ENCODE measurements at regions not wholly inside any gene's neighbourhood (a gene's known extent, or its start where the extent isn't known, plus 50 kb on each side); places are given as distances from the start of the nearest gene placed in this dataset.

- TF ChIP-seq EZH2 (IDR thresholded peaks at IDR 0.05; ENCODE audit: borderline replicate concordance): no peak
- no peak for TF ChIP-seq CTCF (IDR thresholded peaks at IDR 0.05; ENCODE audit: poor library complexity)
Observed at GRCh38 chr4:100722133-100722532, 204.3 kb upstream of the EMCN start.
